Epidermal melanocyte (primary cell): ENCODE measurements at regions not wholly inside any gene's neighbourhood (a gene's known extent, or its start where the extent isn't known, plus 50 kb on each side); places are given as distances from the start of the nearest gene placed in this dataset.
"Not testable (repeated sequence)": the region's sequence is repeated elsewhere in the genome, so short reads cannot be mapped to it uniquely, and the experiment has no call there.

Source experiments
- DNase-seq: peaks from one replicate; pipeline ENCODE4 v3.0.0; 2011; ENCODE audit warnings: low spot score; ENCODE audit not compliant: insufficient read length

DNA sequence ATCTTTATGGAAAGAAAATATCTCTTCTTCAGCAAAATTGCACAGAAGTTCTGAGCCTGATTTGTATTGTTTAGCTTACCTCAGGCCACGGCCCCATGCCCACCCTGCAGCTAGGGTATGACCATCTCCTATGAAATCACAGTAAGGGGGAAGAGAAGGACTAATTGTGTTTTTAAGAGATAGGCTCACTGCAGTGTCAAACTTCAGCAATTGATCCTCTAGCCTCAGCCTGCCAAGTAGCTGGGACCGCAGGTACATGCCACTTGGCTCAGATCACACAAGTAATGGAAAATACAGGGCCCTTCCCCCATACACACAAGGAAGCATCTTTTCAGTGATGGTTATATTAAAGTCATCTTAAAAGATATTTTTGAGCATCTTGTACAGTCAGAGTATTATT is 60.0 kb downstream of the DMAC1 start:
- DNase-seq, result no peak

DNA sequence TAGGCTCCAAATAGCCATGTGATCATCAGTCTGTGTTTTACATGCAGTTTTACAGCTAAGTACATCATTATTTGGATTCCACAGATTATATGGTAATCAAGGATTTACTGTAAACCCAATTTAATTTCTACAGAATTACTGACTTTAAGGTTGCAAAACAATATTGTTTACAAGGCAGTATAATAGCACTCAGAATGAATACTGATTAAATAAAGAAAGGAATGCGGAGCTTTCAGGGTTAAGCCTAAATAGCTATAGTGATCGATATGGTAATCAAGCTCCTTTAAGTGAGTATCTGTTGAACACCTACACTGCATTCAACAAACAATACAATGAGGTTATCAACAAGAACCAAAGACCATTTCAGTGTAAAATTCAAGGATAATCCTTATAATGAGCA is 64.3 kb downstream of the DMAC1 start:
- DNase-seq, result no peak

DNA sequence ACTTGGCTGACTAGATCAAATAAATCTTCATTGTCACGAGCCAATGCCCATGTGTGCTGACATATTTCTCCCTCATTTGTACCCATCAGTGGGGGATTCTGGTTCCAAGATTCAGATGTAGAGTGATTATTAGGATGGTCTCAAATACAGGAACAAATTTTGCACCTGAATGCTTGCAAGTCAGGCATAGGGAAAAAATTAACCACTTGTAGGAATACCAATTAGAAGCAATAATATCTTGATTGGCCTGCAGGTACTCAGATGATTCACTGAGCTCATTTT is 69.5 kb downstream of the DMAC1 start:
- no peak for DNase-seq

DNA sequence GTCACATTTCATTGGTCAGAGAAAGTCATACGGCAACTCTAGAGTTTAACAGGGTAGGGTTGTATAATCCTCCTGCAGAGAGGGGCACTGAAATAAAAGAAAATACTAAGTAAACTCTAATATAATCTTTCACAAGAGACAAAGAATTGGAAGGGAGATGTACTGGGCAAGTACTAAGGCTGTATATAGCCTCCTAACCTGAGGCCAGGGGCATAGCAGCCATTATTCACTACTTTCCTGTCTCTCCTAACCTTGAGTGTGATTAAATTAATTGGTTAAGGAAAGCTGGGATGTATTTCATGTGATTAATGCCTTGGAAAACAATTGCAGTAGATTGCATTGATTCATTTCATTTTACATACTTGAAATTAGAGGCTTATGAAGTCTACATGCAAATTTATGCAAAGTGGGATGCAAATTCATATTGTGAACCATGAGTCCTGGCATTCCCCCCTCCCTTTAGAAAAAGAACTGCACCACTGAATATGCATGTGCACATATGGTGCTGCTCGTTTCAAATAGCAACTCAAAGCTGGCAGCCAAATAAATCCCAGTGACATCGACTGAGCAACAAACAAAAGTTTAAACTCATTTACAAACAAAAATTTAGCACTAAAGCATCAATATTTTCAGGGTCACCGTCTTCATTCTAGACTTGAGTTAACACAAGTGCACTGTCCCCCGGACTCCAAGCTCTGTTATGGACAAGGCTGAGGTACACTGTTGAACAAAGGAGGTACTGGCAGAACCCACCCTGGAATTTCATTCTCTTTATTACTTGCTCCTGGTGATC is 70.0 kb downstream of the DMAC1 start:
- no peak for DNase-seq

DNA sequence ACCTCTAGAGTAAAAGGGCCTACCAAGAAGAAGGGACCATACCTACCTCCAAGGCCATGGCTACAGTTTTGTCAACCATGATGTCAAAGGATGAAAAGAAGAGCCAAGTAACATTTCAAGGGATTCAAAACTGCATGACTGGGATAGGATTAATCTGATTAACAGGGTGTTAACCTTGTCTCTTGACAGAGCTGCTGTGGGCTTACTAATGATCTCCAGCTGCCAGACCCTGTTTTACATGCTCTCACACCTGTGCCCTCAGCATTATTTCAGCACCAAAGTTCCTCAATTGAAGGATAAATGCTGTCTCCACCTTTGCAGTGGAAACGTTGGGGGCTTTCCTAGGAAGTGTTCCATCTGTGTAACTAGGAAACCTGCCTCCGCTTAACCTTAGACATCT is 78.3 kb downstream of the DMAC1 start:
- DNase-seq, result no peak

DNA sequence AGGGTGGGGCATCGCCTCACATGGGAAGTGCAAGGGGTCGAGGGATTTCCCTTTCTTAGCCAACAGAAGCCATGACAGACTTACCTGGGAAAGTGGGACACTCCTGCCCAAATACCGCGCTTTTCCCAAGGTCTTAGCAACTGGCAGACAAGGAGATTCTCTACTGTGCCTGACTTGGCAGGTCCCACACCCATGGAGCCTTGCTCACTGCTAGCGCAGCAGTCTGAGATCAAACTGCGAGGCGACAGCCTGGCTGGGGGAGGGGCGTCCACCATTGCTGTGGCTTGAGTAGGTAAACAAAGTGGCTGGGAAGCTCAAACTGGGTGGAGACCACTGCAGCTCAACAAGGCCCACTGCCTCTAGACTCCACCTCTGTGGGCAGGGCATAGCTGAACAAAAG is 86.5 kb downstream of the DMAC1 start:
- not testable (repeated sequence) for DNase-seq

DNA sequence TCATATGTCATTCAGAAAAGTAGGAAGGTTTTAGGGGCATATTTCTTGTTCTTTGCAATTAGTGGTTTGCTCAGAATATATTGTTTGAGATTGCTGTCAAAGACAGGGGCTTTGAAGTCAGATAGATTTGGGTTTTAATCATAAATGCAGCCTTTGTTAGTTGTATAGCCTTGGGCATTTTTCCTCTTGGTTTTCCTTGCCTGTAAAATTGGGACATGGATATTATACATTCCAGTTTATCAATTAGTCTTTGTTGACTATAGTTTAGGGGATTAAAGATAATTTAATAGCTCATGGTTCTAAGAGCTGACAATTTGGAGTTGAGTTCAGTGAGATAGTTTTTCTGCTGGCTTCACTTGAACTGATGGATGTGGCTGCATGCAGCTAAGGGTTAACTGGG is 88.9 kb downstream of the DMAC1 start:
- peak; percentile 30 for DNase-seq

DNA sequence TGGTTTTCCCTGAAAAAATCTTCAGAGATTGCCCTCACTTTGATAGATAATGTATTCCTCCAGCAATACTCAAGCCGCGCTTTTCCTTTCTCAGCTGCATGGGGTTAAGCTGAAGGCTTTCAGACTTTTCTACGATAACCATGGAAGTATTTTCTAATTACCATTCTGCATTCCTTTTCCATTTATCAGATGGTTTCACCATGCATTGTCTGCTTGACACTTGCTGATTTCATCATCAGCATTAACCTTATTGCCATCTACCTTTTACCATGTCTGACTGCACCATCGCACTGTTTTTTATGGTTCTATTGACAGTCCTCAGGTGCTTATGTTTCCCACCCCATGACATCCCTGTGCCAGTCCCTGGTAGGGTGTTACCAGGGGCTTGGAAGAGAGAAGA is 91.6 kb downstream of the DMAC1 start:
- DNase-seq, result no peak

DNA sequence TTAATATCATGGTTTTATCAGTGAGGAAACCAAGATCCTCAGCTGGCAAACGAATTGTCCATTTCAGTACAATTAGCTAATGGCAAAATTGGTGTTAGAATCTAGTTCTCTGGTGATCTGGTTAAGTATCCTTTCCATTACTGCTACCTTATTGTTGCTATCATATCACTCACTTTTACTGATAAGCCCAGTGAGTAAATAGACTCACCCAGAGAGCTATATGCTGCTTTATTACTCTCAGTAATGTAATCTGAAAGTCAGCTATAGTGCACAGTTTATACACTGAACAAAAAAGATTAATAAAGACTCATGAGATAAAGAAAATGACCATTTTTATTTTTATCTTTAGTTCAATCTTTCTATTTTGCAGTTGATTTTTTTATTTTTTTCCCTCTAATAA is 95.0 kb downstream of the DMAC1 start:
- no peak for DNase-seq

DNA sequence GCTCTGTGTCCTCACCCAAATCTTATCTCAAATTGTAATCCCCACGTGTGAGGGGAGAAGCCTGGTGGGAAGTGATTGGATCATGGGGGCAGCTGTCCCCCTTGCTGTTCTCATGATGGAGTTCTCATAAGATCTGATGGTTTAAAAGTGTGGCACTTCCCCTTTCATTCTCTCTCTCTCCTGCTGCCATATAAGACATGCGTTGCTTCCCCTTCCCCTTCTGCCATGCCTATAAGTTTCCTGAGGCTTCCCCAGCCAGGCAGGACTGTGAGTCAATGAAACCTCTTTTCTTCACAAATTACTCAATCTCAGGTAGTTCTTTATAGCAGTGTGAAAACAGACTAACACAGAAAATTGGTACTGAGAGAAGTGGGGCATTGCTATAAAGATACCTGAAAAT is 107.7 kb downstream of the DMAC1 start:
- no peak for DNase-seq

DNA sequence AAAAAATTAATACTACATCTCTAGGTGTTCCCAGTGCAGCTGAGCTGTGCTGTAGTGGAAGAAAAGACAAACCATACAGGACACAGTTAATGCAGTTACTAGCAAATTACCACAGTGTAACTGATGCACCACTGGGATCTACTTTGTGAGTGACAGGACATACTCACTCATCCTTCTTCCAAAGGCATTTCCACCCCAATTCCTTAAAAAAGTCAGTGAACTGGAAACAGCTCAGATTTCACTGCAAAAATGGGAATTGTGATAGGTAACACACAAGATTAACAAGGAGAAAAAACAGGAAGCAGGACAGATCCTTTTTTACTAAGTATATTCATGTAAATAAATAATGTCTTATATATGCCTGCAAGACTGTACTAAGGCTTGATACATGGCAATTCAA is 109.6 kb downstream of the DMAC1 start:
- DNase-seq, result no peak

DNA sequence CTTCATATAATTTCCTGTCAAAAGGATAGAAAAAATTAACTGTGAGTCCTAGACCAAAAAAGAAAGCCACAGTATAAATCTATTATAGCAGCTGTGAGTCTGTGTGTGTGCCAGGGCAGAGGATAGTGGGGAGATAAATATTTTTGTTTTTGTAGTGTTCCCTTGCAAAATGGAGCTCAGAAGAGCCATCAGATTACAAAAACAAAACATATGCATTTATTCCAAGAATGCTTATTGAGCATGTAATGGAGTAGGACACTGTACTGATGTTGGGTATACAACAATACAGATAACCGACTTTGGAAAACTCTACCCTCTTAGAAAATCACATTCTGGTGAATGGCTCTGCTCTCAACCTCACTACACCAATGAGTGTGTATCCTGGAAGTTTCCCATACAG is 111.0 kb downstream of the DMAC1 start:
- no peak for DNase-seq

DNA sequence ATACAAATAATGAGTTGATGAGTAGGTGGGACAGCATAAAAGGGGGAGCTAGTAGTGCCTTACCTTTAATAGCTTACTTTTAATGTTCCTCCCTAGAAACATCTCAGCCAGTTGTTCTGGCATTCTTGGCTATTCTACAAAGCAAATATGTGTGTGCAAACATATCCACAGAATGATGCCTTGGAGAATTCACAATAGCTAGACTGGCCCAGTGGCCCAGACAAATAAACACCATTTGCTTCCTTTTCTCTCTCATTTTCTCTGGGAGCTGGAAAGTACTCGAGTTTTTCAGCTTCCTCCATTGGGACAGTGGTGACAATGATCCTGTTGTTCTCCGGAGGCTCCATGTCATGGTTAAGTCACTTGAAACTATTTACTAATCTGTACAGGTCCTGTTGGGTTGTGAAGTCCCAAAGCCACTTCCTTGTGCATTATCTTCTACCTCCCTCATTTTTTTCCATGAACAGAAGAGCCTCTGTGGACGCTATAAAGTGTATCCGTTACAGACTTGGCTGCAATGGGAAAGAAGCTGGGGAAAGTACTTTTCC is 122.9 kb downstream of the DMAC1 start:
- DNase-seq, result no peak

DNA sequence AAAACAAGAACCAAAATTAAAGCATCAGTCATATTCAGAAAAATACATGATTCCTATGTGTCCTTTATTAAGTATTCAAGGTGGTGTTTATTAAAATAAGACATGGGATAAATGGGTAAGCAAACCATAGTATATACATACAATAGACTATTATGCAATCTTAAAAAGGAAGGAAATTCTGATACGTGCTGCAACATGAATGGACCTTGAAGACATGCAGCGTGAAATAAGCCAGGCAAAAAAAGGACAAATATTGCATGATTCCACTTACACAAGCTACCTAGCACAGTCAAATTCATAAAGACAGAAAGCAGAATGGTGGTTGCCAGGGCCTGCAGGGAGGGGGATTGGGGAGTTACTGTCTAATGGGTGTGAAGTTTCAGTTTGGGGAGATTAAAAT is 127.7 kb downstream of the DMAC1 start:
- no peak for DNase-seq

DNA sequence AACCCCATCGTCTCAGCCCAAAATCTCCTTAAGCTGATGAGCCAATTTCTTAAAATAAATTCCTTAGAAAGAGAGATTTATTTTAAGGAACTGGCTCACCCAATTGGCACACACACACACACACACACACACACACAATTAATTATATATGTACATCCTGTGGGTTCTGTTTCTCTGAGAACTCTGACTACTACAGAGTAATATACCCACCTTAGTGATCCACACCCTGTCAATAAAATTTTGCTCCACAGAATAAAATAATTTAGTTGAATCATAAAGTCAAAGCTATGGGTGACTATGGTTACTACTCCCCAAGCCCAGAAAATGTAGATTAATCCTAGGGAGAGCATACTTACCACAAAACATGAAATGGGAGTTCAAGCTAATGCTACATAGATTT is 131.0 kb downstream of the DMAC1 start:
- DNase-seq, result no peak

DNA sequence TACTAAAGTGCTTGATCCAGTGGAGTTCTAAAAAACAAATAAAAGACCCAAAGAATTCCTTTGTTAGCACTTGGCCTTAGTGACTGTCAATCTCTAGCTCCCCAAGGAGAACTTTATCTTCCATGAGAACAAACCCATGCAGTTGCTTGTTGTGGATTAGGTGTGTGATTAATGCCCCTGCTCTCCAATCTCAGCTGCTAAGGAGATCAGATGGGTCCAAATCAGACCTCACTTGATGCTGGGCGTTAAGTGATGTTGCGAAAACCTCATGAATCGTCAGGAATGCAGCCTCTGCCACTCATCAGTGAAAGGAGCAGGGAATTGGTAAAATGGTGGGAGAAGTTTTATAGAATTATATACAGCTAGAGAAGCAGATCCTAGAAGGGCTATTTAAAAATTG is 133.7 kb downstream of the DMAC1 start:
- DNase-seq, result no peak

DNA sequence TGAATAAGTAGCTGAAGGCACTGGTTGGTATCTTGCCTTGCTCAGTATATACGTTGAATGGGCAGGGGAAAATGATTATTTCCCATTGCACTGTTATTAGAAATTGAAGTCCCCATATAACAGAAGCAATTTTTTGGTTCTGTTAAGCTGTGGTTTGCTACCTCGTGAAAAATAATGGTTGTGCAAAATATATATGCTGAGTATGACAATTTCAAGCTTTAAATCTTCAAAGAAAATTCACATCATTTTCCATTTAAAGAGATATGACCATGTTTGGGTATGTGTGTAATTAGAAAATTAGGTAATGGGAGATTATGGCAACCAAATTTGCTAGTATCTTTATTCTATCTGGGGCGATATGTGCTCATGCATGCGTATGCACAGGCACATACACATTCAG is 139.8 kb downstream of the DMAC1 start:
- DNase-seq, result no peak

DNA sequence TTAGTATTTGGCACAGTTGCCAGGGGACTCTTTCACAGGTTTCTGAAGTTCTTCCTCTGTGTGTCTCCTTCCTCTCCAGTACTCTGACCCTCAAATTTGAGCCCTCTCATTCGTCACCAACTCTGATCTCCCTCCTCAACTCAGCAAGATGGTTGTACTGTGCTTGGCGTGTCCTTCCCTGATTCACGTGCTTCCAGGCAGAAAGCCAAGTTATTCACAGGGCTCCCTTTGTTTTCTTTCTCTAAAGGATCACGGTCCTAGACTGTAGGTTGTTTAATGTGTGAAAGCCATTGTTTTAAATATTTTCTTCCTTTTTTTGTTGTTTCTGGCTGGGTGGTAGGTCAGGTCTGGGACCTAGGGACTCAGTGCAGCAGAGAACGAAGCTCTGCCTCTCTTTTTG is 142.9 kb downstream of the DMAC1 start:
- no peak for DNase-seq

DNA sequence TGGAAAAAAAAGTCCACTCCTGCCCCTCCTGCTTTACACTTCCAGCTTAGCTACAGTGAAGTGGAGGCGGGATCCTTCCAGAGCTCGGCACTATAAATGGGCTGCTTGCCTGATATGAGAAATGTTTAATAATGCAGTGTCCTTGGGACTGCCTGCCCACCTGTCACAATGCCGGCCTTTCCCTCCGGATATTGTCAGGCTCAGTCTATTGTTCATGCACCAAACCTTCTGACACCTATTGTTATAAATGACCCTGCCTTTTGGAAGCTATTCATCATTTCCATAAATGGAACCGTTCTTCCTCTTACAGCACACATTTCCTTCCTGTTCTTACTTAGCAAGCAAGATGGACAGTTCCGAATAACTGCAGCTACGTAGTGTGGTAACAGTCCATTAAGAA is 146.3 kb downstream of the DMAC1 start:
- no peak for DNase-seq

DNA sequence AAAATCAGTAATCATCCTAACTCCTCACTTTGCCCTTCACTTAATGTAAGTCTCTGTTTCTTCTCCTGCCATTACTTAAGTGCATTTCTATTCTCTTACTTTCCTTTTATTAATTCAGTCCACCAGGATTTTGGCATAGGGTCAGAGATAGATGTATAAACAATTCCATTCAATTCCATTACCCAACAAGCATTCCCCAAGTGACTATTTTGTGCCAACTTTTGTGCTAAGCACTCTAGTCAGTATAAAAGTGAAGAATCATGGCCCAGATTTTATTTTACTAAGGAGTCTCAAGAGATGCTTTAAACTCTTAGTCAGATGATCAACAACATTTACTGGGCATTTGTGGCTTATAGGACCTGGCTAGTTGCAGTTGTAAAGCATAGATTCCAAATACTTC is 159.3 kb downstream of the DMAC1 start:
- no peak for DNase-seq

DNA sequence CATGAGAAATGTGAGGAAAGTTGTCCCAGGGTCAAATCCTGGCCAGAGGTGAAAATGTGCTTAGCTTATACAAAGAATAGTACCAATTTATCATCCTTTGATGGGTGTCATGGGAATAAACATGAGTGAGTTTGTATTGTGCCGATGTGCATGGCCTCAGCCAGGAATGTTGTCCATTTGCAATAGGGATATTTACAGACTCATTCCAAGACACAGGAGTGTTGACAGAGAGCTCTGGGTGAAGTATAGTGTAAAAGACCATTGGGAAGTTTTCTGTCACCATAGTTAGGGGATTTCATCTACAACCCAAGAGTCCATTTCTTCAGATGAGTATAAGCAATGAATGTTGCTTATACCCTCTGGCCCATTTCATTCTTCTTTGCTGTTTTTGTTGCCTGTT is 160.1 kb downstream of the DMAC1 start:
- DNase-seq, result no peak

DNA sequence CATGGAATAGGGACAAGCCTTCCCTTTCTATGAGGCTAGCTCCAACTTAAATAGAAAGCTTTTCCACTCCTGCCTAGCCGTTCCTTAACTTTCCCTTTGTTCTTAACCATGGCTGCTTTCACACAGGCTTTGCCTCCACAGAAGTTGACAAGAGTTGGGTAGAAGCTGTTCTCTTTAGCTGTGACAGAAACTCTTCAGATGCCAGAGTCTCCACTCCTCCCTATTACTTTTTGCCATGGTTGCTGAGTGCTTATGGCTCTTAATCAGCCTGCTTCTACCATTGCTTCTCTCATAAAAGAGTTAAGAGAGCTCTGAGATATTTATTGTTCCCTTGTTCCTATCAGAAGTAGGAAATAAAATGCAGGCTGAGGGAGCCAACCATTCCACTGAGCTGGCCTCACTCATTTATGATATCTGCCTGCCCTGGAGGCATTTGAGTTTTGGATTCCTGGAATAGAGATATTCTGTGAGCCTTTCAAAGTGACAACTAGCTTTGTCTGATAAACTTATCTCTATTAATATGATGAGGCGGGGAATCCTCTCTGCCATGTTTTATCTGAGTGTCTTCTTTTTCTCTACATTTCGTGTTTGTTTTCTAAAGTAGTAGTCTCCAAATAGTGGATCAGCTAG is 162.6 kb downstream of the DMAC1 start:
- no peak for DNase-seq

DNA sequence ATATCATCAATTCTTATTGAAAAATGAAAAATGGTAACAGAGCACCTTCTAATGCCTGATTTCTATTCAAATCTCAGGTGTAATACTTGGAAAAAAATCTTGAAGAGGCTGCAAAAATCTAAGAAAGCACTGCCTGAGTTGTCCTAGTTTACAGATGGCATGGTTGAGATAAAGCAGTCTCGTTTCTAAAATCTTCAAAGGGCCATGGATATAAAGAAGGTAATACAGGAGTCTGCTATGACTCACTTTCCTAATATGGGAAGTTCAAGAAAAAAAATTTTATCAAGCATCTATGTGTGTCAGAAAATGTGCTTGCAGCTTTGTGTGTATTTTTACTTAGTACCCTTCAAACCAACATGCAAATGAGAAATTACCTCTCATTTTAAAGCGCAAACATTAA is 163.3 kb downstream of the DMAC1 start:
- no peak for DNase-seq
